NCI-H748 treated with DMSO at 0.1 percent for 48 hours (cell line): ENCODE measurements at regions not wholly inside any gene's neighbourhood (a gene's known extent, or its start where the extent isn't known, plus 50 kb on each side); places are given as distances from the start of the nearest gene placed in this dataset.
"Not testable (repeated sequence)": the region's sequence is repeated elsewhere in the genome, so short reads cannot be mapped to it uniquely, and the experiment has no call there.

Experiments
- DNase-seq: peaks from one replicate; lab custom pipeline; 2025; lab: John Stamatoyannopoulos, UW

DNA sequence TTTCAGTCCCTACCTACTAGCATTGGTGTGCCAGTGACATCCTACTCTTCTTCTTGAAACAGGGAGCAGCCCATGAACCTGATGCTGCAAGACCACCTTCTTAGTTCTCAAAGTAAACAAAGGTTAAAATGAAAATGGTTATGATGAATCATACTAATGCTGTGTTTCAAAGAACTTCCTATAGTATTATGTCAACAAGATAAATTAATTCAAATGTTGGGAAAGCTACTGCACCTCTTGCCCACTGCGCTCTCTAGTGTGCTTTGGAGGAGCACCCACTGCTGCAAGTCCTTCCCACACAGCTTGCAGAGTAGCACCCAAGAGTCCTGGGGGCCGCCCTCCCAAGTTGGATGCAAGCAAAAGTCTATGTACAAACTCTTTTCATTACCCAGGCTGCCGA, 81.1 kb downstream of the CD200R1L start:
- no peak for DNase-seq

- DNase-seq: no peak
Measured at GRCh38 chr3:112763258-112763657, 83.4 kb downstream of the CD200R1L start.

GRCh38 chr3:112761062-112761638, 85.5 kb downstream of the CD200R1L start:
- DNase-seq: no peak

- DNase-seq: peak; percentile 42
Measured at GRCh38 chr3:112759681-112760080, 87.0 kb downstream of the CD200R1L start.

DNA sequence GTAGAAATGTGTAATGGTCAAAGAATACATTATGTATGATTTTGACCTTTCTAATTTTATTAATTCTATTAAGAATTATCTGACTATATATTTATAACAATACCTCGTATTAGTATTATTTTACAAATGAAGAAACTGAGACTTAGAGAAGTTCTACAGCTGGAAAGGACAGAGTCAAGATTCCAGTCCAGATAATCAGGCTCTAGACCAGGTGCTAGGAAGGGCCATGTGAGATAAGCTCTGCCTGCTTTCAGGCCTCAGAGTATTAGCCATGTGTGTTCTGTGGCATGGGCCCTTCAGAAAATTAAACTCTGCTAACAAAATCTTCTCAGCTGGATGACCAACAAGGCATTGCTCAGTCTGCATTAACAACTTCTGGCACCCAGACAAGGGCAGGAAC, 87.5 kb downstream of the CD200R1L start:
- no peak for DNase-seq

- no peak for DNase-seq
Measured at GRCh38 chr3:112757197-112757596, 89.5 kb downstream of the CD200R1L start.

DNA sequence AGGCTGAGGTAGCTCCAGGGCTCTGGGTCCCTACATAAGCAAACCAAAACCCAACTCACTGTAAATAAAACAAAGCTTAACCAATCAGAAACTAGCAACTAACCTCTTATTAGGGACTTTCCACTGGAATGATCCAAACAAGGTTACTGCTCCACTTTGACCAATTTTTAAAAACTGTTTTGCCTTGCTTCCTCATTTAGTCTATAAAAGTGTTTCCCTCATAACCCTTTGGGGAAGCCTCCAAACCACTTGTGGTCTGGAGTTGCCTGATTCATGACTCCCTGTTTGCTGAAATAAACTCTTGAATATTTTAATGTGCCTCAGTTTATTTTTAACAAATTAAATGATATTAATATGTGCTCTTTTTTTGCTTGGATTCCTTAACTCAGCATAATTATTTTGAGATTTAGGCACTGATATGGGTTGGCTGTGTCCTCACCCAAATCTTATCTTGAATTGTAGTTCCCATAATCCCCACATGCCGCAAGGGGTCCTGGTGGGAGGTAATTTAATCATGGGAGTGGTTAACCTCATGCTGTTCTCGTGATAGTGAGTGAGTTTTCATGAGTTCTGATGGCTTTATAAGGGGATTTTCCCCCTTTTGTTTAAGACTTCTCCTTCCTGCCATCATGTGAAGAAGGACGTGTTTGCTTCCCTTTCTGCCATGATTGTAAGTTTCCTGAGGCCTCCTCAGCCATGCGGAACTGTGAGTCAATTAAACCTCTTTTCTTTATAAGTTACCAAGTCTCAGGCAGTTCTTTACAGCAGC, 90.6 kb downstream of the CD200R1L start:
- no peak for DNase-seq

- DNase-seq: not testable (repeated sequence)
Measured at GRCh38 chr3:112755046-112755445, 91.6 kb downstream of the CD200R1L start.

- no peak for DNase-seq
Measured at GRCh38 chr3:112751564-112752512, 94.8 kb downstream of the CD200R1L start.

- no peak for DNase-seq
Measured at GRCh38 chr3:112751061-112751460, 95.6 kb downstream of the CD200R1L start.

DNA sequence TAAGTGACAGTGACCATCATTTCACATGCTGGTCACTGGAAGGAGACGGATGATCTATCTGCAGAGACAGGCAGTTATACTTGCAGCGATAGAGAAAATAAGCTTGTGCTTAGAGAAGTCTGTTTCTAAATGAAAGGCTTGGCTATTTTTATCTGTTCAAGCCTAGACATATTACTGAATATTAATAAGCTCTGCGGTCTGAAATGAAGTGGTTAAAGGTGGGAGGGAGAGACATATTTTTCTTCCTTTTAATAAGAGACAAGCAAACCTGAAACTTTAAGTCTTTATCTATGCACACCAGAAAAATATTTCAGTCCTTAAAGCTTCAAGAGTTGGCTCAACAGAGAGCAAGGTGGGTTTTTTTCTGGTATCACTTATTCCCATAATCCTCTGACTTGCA, 99.0 kb downstream of the CD200R1L start:
- no peak for DNase-seq

DNA sequence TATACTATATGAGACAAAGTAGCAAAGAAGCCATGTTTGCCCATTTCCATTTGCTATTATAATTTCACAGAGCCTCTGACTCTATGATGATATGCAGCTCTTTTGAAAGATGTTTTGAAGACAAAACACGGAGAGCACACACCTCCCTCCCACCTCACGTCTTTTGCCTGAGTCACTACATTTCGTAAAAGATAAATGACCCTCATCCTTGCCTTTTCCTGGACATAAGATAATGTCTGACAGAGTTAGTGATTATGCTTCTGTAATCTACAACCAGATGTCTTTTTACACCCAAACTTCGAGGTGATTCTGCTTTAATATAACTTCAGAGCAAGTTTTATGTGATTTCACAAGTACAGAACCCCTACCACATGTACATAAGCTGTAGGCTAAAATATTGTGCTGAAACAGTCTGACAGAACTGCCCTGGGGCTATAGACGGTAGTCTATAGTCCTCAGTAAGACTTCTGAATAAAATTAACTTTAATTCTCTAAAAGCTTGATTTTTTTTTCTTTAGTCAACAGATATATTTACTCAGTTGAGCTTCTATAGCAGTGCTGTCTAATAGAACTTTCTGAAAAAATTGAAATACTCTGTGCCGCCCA, 99.9 kb downstream of the CD200R1L start:
- DNase-seq: no peak

DNA sequence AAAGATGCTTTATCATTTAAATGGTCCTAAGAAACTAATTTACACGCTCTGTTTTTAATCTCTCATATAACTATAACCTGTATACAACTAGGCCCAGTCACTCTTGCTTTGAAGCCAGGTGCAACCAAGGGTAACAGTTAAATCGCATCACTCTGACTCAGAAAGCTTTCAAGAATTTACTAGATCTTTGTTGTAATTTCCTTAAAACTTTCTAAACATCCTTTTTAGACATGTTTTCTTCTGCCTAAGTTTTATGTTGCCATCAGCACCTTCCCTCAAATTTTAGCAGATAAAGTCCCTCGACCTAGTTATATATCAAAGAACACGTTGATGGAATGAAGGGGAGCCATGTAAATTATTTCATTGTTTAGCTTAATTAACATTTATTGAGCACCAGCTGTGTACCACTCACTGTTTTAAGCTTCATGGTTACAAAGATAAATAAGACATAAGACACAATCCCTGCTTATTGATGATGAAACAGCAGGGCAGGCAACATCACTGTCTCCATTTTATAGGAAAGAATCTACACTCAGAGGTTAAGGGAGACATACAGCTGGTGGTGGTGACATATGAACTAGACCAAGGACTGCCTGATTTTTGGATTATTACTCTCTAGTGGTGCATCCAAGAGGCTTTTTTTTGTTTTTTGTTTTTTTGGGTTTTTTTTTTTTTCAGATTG, 101.0 kb downstream of the CD200R1L start:
- no peak for DNase-seq

GRCh38 chr3:112744825-112745566, 101.7 kb downstream of the CD200R1L start:
- DNase-seq: no peak

DNA sequence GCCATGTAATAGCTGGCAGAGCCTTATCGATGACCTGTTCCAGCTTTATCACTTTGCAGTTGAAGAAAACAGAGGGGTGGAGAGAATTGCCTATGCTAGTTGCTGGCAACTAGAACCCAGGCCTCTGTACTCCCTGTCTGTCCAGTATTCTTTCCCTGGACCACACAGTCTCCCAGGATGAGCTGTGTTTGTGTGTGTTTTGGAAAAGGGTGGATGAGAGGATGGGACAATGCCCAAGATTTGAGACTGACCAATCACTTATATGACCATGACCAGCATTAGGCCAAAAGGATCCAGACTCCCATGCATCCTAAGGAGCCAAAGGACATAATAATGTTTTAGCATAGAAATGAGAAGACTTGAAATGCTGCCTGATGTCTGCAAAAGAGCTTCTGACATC, 102.6 kb downstream of the CD200R1L start:
- DNase-seq: no peak

DNA sequence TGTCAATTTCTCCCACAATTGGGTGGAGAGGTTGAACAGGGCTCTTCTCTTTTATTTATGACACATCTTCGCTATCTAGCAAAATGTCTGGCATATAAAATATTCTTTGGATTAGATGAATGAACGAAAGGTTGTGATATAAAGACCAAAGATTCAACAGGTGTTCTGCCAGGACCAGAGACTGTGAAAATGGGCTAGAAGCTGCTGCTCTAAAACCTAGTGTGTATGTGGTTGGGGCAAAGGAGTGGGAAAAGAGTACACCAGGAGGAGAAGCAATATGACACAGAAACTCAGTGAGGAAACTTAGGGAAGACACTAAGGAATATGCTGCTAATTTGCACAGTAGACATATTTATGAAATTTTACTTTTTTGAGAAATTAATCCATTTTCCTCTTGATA, 102.0 kb upstream of the CCDC80 start:
- no peak for DNase-seq

- no peak for DNase-seq
Measured at GRCh38 chr3:112741983-112742382, 101.0 kb upstream of the CCDC80 start.

GRCh38 chr3:112740835-112741234, 99.9 kb upstream of the CCDC80 start:
- DNase-seq: no peak

DNA sequence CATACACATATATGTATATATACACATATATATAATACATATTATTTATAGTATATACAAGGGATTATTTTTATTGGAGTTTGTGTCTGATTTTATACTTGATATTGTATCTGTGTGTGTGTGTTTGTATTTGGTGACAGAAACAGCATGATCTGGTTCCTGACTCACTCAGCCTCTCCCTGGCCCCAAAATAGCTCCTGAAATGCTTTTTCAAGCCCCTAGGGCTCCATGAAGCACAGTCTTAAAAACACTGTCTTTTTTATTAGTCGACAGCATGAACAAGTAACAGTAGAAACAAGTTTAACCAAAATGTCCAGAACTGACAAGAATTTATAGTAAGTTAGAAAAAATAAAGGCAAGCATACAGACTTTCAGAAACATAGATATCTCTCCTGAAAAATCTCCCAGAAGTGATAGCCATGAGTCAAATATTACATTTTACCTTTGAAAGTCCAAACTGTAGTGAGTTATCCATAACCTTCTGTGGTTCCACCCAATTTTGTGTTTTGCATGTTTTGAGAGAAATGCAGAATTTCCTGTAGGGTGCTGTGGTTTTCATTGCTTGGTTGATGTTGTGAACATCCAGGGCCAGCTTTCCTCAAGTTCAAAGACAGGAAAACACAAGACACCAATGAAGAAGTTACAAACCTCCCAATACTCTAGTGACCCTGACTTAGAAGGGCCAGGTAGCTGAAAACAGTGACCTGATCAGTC, 98.5 kb upstream of the CCDC80 start:
- DNase-seq: no peak

DNA sequence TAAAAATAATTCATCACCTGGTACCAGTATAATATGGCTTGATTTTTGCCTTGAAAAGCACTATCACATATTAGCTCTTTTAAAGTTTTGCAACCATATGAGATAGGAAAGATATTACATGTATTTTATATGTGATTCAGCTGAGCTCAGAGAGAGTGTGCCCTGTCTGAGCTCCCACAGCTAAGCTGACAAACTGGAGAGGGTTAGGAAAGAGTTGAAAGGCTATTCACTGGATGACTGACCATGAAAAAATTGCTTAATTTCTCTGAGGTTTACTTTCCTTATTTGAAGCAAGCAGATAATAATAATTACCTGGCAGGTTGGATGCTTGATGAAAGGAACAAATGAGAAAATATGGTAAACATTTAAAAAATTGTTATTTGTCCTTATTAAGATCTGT, 97.4 kb upstream of the CCDC80 start:
- DNase-seq: no peak
